NCI-H226 (cell line): ENCODE measurements at regions not wholly inside any gene's neighbourhood (a gene's known extent, or its start where the extent isn't known, plus 50 kb on each side); places are given as distances from the start of the nearest gene placed in this dataset.
"Not testable (repeated sequence)": the region's sequence is repeated elsewhere in the genome, so short reads cannot be mapped to it uniquely, and the experiment has no call there.

ENCODE experiments used
- DNase-seq: peaks from one replicate; pipeline ENCODE4 v3.0.0-alpha.2; 2015

DNA sequence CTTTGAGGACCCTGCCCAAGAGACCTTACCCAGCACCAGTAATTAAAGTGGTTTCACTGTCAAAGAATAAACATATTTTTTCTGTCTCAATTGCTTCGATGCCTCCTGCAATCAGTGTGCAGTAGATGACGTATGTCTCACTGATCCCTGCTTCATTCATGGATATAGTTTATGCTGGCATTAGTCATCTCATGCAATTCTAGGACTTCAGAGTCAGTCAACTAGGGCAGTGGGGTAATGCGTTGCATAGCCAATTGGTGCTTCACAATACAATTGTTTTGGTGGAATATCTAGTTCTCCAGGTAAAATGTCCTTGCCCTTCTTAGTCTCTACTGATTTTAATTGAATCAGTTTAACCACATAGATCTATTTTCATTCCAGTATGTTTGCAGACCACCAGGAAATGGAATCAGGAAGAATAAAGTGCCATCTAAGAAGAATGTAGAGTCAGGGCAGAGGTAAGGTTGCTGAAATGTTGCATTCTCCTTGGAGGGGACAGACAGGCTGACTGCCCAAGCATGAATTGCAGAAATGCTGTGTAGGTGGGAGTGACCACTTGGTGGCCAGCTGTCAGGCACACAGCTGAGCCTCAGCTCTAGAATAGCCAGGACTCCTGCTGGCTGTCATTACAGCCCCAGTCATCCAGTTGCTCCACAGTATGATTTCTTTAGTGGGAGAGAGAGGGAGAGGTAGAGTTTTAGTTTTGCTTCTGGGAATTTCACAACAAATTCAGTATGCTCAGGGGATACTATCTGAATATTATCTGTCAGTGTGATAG is 73.5 kb upstream of the MEGF10 start:
- DNase-seq: no peak

DNA sequence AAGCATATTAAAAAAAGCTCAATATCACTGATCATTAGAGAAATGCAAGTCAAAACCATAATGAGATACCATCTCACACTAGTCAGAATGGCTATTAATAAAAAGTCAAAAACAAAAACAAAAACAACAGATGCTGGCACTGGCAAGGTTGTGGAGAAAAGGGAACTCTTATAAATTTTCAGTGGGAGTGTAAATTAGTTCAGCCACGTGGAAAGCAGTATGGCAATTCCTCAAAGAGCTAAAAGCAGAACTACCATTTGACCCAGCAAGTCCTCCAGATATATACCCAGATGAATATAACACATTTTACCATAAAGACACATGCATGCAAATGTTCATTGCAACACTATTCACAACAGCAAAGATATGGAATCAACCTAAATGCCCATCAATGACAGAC is 68.7 kb upstream of the MEGF10 start:
- DNase-seq: not testable (repeated sequence)

DNA sequence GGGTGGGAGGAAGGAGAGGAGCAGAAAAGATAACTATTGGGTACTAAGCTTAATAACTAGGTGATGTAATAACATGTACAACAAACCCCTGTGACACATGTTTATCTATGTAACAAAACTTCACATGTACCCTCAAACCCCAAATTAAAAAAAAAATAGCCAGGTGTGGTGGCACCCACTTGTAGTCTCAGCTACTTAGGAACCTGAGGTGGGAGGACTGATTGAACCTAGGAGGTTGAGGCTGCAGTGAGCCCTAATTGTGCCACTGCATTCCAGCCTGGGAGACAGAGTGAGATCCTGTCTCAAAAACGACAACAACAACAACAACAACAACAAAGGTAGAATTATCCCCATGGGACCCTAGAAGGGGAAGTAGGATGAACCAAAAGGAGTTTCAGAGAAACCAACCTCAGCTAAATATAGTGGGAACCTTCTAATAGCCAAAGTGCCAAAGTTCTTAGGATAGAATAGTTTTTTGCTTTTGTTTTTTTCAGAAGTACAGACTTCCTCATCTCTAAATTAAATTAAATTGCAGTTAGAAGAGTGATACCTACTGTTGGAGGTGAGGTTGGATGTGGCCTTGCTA is 67.9 kb upstream of the MEGF10 start:
- DNase-seq: not testable (repeated sequence)

DNA sequence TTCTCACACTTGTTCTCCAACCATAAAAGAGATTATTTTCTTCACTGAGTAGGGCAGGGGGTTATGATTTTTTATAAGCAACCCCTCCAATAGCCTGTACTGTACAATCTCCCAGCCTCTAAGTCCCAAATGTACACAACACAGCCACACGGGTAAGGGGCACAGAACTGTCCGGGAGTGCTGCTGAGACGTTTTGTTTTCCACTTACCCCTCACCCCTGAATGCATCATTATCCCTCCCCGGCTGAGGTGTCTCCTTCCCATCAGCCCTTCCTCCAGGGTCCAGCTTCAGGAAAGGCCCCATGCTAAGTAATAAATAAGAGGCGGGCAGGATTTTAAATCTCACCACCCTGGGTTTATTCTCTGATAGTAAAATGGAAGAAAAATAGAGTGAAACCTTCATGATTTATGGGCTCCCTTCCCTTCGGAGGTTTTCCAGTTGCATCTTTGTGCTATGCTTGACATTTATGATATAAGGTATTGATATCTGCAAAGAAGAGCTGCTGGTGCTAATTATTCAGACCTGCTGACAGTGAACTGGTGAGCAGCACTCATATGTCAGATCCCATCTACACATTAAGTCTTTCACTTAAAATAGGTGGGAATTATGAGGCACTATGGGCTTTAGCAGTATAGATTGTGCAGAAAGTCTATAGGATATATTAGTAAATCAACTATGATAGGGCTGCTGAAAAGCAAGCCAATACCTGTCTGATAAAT is 67.2 kb upstream of the MEGF10 start:
- no peak for DNase-seq

DNA sequence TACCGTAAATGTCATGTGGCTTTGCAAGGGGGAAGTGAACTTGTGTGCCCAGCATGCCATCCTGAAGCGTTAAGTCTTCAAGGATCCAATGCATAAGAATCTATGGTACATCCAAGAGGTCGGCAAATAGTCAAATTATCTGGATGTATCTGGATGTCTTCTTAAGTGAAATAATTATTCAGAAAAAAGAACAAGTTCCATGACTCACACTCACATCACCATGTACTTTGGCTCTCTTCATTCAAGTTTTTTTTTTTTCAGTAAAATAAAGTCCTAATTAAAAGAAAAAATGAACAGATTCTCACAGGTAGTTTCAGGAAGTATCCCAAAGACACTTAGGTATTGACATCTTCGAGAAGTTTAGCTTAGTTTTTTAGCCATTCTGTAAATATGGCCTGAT is 62.7 kb upstream of the MEGF10 start:
- no peak for DNase-seq

DNA sequence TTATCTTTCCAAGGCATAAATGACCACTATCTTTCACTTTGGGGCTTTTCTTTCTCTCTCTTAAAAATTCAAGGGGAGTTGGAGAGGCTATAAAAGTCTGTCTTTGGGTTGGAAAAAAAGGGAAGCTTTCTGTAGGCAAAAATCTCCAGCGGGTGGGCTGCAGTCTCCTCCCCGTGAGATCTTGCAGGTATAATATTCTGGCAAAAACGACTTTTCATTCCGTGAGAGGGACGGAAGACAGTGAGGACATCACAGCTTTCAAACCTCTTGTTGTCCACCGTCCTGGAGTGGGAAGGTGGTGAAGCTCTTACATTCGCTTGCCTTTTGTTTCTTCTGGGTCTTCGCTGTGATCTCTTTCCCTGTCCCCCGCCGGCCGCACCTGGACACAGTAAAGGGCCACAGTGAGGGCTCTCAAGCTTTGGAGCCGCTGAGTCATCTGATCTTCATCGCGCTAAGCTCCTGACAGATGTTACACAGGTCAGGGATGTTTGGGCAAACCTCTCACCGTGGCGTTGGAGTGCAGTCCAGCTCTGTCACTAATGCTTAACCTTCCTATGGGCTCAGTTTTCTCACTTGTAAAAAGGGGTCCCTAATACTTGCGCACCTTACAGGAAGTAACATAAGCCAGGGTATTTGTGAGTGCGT is 61.9 kb upstream of the MEGF10 start:
- no peak for DNase-seq

DNA sequence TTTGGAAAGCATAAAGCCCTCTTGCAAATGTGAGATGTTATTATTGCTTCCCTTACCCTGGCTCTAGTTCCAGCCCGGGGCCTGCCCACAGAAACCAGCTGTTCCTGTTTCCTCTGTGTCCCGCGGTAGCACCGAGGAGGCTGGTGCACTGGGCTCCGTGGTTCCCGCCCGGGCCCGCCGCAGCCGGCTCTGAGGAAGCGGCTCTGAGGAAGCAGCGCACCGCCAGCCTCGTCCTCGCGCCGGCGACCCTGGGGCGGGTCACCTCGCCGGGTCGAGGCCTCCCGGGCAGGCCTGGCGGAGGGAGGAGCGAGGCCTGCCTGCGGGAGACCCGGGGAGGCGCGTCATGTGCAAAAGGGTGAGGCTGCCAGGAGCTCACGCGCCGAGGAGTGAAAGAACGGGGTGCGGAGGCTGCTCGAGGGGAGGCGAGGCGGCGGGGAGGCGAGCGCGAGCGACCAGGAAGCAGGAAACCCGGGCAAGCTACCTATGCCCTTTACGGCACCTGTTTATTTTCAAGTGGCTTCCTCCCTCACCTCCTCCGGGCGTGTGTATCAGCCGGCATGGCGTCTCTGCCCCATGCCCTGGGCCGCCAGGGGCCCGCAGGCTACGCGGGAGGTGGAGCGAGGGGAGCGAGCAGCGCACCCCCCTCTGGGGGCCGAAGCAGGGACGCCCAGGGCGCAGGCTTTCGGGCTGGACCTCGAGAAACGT is 61.3 kb upstream of the MEGF10 start:
- no peak for DNase-seq

DNA sequence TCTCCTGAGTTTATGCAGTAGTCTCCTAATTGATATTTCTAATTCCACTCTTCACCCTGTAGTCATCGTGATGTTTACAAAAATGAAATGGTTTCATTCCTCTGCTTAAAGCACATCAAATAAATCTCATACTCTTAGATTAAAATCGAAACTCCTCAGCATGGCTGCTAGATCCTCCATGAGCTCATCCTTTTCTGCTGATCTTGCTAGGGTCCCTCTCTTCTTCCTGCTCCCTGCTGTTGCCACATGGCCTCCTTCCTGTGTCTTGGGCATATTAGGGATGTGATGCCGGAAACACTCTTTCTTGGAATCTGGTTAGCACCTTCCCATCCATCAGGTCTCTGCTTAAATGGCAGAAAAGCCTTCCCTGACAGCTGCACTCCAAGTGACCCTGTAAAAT is 59.5 kb upstream of the MEGF10 start:
- DNase-seq: no peak

DNA sequence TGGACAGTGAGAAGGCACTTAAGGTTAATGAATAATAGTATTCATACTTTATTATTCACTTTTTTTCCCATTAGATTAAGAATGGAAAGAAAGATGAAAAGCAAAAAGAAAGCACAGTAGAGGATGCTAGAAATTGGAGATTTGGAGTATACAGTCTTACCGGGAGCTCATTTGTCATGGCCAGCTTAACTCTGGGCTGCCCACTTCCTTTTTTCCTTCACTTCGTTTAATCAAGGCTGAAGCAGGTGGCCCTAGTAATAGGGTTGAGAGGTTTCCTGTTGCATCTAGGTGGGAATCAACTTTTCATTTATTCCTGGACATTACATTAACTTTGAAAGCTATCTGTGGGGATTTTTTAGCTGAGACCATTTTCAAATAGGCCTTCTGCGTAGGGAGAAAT is 57.0 kb upstream of the MEGF10 start:
- DNase-seq: no peak

DNA sequence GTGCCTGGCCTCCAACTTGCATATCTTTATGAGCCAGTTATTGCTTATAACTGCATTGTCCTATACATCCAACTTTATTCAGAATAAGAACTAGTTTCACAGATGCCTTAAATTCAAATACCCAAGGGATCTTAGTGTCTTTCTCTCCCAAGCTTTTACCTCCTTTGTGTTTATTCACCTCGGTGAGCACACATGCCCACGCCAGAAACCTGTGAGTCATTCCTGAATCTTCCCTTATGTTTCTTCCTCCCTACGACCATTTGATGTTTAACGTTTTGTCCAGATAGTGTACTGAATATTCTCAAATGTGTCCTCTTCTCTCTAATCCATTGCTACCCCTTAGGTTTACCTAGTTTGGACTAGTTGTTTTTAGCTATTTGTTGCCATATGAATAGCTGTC is 55.5 kb upstream of the MEGF10 start:
- DNase-seq: no peak

DNA sequence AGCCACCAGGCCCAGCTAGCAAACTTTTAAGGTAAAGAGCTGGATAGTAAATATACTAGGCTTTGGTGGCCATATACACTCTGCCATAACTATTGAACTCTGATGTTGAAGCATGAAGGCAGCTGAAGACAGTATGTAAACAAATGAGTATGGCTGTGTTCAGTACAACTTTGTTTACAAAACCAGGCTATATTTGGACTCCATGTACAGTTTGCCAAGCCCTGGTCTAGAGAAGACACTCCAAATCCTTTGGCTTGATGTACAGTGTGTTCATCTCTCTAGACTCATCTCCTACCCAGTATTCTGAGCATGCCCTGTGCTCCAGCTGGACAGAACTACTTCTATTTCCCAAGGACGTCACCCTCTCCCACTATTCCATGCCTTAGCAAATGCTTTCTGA is 54.3 kb upstream of the MEGF10 start:
- DNase-seq: no peak
